NT2/D1 (cell line): ENCODE measurements at regions not wholly inside any gene's neighbourhood (a gene's known extent, or its start where the extent isn't known, plus 50 kb on each side); places are given as distances from the start of the nearest gene placed in this dataset.

Experiments
- DNase-seq: peaks from one replicate; pipeline ENCODE4 v3.0.0-alpha.2; 2011; ENCODE audit warnings: low read depth, low spot score
- H3K27me3 ChIP-seq: 2 replicates; pipeline ENCODE4 v1.6.0; 2011; ENCODE audit warnings: mild to moderate bottlenecking; ENCODE audit not compliant: insufficient read length, insufficient read depth
- H3K36me3 ChIP-seq: 2 replicates; pipeline ENCODE4 v1.6.1; 2011; ENCODE audit warnings: mild to moderate bottlenecking, low read length, mixed read lengths; ENCODE audit not compliant: insufficient read depth, insufficient read length
- H3K4me1 ChIP-seq: 2 replicates; pipeline ENCODE4 v1.5.1; 2011; ENCODE audit not compliant: insufficient read depth, insufficient read length
- H3K4me3 ChIP-seq: 2 replicates; pipeline ENCODE4 v1.5.1; 2011; ENCODE audit warnings: low read depth; ENCODE audit not compliant: insufficient read length
- H3K9ac ChIP-seq: 2 replicates; pipeline ENCODE4 v1.6.0; 2011; ENCODE audit warnings: low read depth; ENCODE audit not compliant: insufficient read length
- H3K9me3 ChIP-seq: 2 replicates; pipeline ENCODE4 v1.5.1; 2011; ENCODE audit warnings: mild to moderate bottlenecking, low read length; ENCODE audit not compliant: insufficient read depth
- SUZ12 ChIP-seq: IDR thresholded peaks from 2 replicates; pipeline ENCODE4 v1.6.1; 2011; ENCODE audit not compliant: insufficient read length, insufficient read depth; ENCODE audit errors: extremely low read depth
- YY1 ChIP-seq: IDR thresholded peaks from 2 replicates; pipeline ENCODE4 v1.6.1; 2011; ENCODE audit not compliant: insufficient read length, insufficient read depth
- ZNF274 ChIP-seq: IDR thresholded peaks from 2 replicates; pipeline ENCODE4 v1.6.1; 2011; ENCODE audit warnings: mild to moderate bottlenecking, low read depth, low read length

- H3K4me1 ChIP-seq: no peaks in the 10 kb centered on the region
- H3K27me3 ChIP-seq: no peaks in the 10 kb centered on the region
- TF ChIP-seq YY1 (no peak), ZNF274 (no peak), SUZ12 (no peak)
- no peak for DNase-seq
- H3K36me3 ChIP-seq: no peaks in the 10 kb centered on the region
- no peak overlapping the region for H3K4me3 ChIP-seq
- H3K9ac ChIP-seq: no peak overlapping the region
- H3K9me3 ChIP-seq: 0 out of 2 replicates have a peak, but pooled peaks cover 7% of the 10 kb centered on the region
Observed at GRCh38 chr5:106728208-106728607, 942.5 kb downstream of the EFNA5 start.

GRCh38 chr5:106727071-106727470 is 943.7 kb downstream of the EFNA5 start:
- Histone ChIP-seq H3K36me3 (no peaks in the 10 kb centered on the region), H3K4me1 (no peaks in the 10 kb centered on the region)
- TF ChIP-seq ZNF274 (no peak), YY1 (no peak), SUZ12 (no peak)

GRCh38 chr5:106720367-106720766 is 950.4 kb downstream of the EFNA5 start:
- no peak for TF ChIP-seq ZNF274
- no peak for TF ChIP-seq YY1
- TF ChIP-seq SUZ12: no peak
- Histone ChIP-seq H3K36me3 (no peaks in the 10 kb centered on the region), H3K27me3 (no peaks in the 10 kb centered on the region), H3K9ac (no peak overlapping the region), H3K4me3 (no peak overlapping the region), H3K4me1 (no peaks in the 10 kb centered on the region), H3K9me3 (no peaks in the 10 kb centered on the region)
- DNase-seq: no peak

More at GRCh38 chr5:106727071-106727470, 943.7 kb downstream of the EFNA5 start:
- Histone ChIP-seq H3K4me3 (no peak overlapping the region), H3K9me3 (no peaks in the 10 kb centered on the region), H3K27me3 (no peaks in the 10 kb centered on the region), H3K9ac (no peak overlapping the region)
- no peak for DNase-seq

- Histone ChIP-seq H3K4me1 (no peaks in the 10 kb centered on the region), H3K4me3 (no peak overlapping the region), H3K9ac (no peak overlapping the region), H3K9me3 (no peaks in the 10 kb centered on the region), H3K27me3 (no peaks in the 10 kb centered on the region), H3K36me3 (no peaks in the 10 kb centered on the region)
- TF ChIP-seq SUZ12: no peak
- TF ChIP-seq ZNF274: no peak
- TF ChIP-seq YY1: no peak
- DNase-seq: no peak
Observed at GRCh38 chr5:106699796-106700195, 970.9 kb downstream of the EFNA5 start.

GRCh38 chr5:106699198-106699597 is 971.5 kb downstream of the EFNA5 start:
- H3K9me3 ChIP-seq: no peaks in the 10 kb centered on the region
- no peak overlapping the region for H3K4me3 ChIP-seq
- H3K36me3 ChIP-seq: no peaks in the 10 kb centered on the region
- H3K4me1 ChIP-seq: no peaks in the 10 kb centered on the region
- no peak for DNase-seq
- TF ChIP-seq ZNF274 (no peak), YY1 (no peak), SUZ12 (no peak)
- no peak overlapping the region for H3K9ac ChIP-seq
- H3K27me3 ChIP-seq: no peaks in the 10 kb centered on the region

- DNase-seq: no peak
- H3K36me3 ChIP-seq: no peaks in the 10 kb centered on the region
- TF ChIP-seq SUZ12 (no peak), YY1 (no peak), ZNF274 (no peak)
- no peaks in the 10 kb centered on the region for H3K9me3 ChIP-seq
- no peak overlapping the region for H3K4me3 ChIP-seq
- no peak overlapping the region for H3K9ac ChIP-seq
- no peaks in the 10 kb centered on the region for H3K27me3 ChIP-seq
- no peaks in the 10 kb centered on the region for H3K4me1 ChIP-seq
Observed at GRCh38 chr5:106698169-106698568, 972.6 kb downstream of the EFNA5 start.

- TF ChIP-seq SUZ12 (no peak), ZNF274 (no peak), YY1 (no peak)
Observed at GRCh38 chr5:106691701-106692100, 979.0 kb downstream of the EFNA5 start.

GRCh38 chr5:106690585-106690984 is 980.2 kb downstream of the EFNA5 start:
- no peaks in the 10 kb centered on the region for H3K9me3 ChIP-seq
- no peak for TF ChIP-seq ZNF274
- TF ChIP-seq SUZ12: no peak
- TF ChIP-seq YY1: no peak
- H3K27me3 ChIP-seq: no peaks in the 10 kb centered on the region
- no peak for DNase-seq
- H3K4me1 ChIP-seq: no peaks in the 10 kb centered on the region
- H3K4me3 ChIP-seq: no peak overlapping the region
- no peaks in the 10 kb centered on the region for H3K36me3 ChIP-seq
- no peak overlapping the region for H3K9ac ChIP-seq

More at GRCh38 chr5:106691701-106692100, 979.0 kb downstream of the EFNA5 start:
- no peak overlapping the region for H3K9ac ChIP-seq
- no peaks in the 10 kb centered on the region for H3K36me3 ChIP-seq
- no peaks in the 10 kb centered on the region for H3K27me3 ChIP-seq
- no peaks in the 10 kb centered on the region for H3K9me3 ChIP-seq
- H3K4me1 ChIP-seq: no peaks in the 10 kb centered on the region
- H3K4me3 ChIP-seq: no peak overlapping the region
- no peak for DNase-seq
